HEK293 (cell line): ENCODE measurements at regions not wholly inside any gene's neighbourhood (a gene's known extent, or its start where the extent isn't known, plus 50 kb on each side); places are given as distances from the start of the nearest gene placed in this dataset.

Experiments
- CTCF ChIA-PET: fragments of 350-600 bp; formaldehyde crosslinking; extraction: SDS; loops from one replicate; lab custom pipeline; 2021; ENCODE audit warnings: antibody characterized with exemption; lab: Yijun Ruan, JAX
- POLR2A ChIA-PET: fragments of 300-600 bp; formaldehyde crosslinking; extraction: SDS; loops from one replicate; lab custom pipeline; 2020; ENCODE audit warnings: antibody characterized with exemption, inconsistent platforms; lab: Yijun Ruan, JAX
- H3K27ac ChIP-seq: fragments of 200-500 bp; sonication (Bioruptor generic); 2 replicates; pipeline ENCODE4 v1.5.1; 2014; ENCODE audit warnings: low read depth, low read length, control low read depth, inconsistent platforms; ENCODE audit errors: extremely low read depth
- H3K36me3 ChIP-seq, 2 experiments: fragments of 200-500 bp in 1 of 2; sonication (Bioruptor generic) in 1 of 2; 1 replicate in 1 of 2; 2 replicates in 1 of 2; pipeline ENCODE4 v1.5.1; 2014 to 2017; ENCODE audit warnings: inconsistent platforms in 2 of 2, low read length in 2 of 2; ENCODE audit not compliant: control insufficient read depth in 2 of 2, insufficient read depth in 1 of 2
- H3K4me1 ChIP-seq: fragments of 200-500 bp; sonication (Bioruptor generic); 2 replicates; pipeline ENCODE4 v1.5.1; 2014; ENCODE audit warnings: mild to moderate bottlenecking, low read length, inconsistent platforms; ENCODE audit not compliant: control insufficient read depth, insufficient read depth
- H3K4me3 ChIP-seq: 2 replicates; pipeline ENCODE4 v1.5.1; 2011; ENCODE audit warnings: low read depth, mild to moderate bottlenecking, control low read depth, low read length, moderate library complexity
- H3K9me3 ChIP-seq: fragments of 200-500 bp; sonication (Bioruptor generic); 2 replicates; pipeline ENCODE4 v1.5.1; 2014; ENCODE audit warnings: low read depth, low read length, inconsistent platforms; ENCODE audit not compliant: control insufficient read depth, insufficient read depth
- GFI1B ChIP-seq: fragments of 450-650 bp; formaldehyde crosslinking; IDR thresholded peaks from 2 replicates; pipeline ENCODE4 v1.5.1; 2016; ENCODE audit warnings: missing biosample characterization, missing genetic modification characterization
- OVOL3 ChIP-seq: fragments of 450-650 bp; formaldehyde crosslinking; IDR thresholded peaks from 2 replicates; pipeline ENCODE4 v1.5.1; 2016; ENCODE audit warnings: missing biosample characterization, missing genetic modification characterization
- PATZ1 ChIP-seq: fragments of 450-650 bp; formaldehyde crosslinking; IDR thresholded peaks from 2 replicates; pipeline ENCODE4 v1.5.1; 2016; ENCODE audit warnings: missing biosample characterization, missing genetic modification characterization
- SP7 ChIP-seq: fragments of 450-650 bp; formaldehyde crosslinking; IDR thresholded peaks from 2 replicates; pipeline ENCODE4 v1.5.1; 2016; ENCODE audit warnings: missing biosample characterization, missing genetic modification characterization
- TCF7L2 ChIP-seq: IDR thresholded peaks from 2 replicates; pipeline ENCODE4 v1.6.1; 2011; ENCODE audit warnings: low read depth, mild to moderate bottlenecking, inconsistent platforms, low read length, moderate library complexity, borderline replicate concordance
- ZBTB44 ChIP-seq: fragments of 450-650 bp; IDR thresholded peaks from 2 replicates; pipeline ENCODE4 v1.5.1; 2018; ENCODE audit warnings: missing biosample characterization, mild to moderate bottlenecking, missing genetic modification characterization
- ZFP69B ChIP-seq: fragments of 450-650 bp; formaldehyde crosslinking; IDR thresholded peaks from 2 replicates; pipeline ENCODE4 v1.5.1; 2016; ENCODE audit warnings: missing biosample characterization, missing genetic modification characterization
- ZNF112 ChIP-seq: fragments of 450-650 bp; formaldehyde crosslinking; IDR thresholded peaks from 2 replicates; pipeline ENCODE4 v1.5.0; 2017; ENCODE audit warnings: missing biosample characterization, missing genetic modification characterization
- ZNF132 ChIP-seq: fragments of 450-650 bp; formaldehyde crosslinking; IDR thresholded peaks from 2 replicates; pipeline ENCODE4 v1.5.1; 2017; ENCODE audit warnings: missing biosample characterization, missing genetic modification characterization, borderline replicate concordance
- ZNF155 ChIP-seq: fragments of 450-650 bp; formaldehyde crosslinking; IDR thresholded peaks from 2 replicates; pipeline ENCODE4 v1.5.1; 2016; ENCODE audit warnings: missing biosample characterization, missing genetic modification characterization
- ZNF266 ChIP-seq: fragments of 450-650 bp; formaldehyde crosslinking; IDR thresholded peaks from 2 replicates; pipeline ENCODE4 v1.5.1; 2016; ENCODE audit warnings: missing biosample characterization, missing genetic modification characterization, low read depth
- ZNF366 ChIP-seq: fragments of 450-650 bp; formaldehyde crosslinking; conservative IDR thresholded peaks from 2 replicates; pipeline ENCODE4 v1.5.1; 2016; ENCODE audit warnings: missing biosample characterization, missing genetic modification characterization
- ZNF398 ChIP-seq: fragments of 450-650 bp; formaldehyde crosslinking; IDR thresholded peaks from 2 replicates; pipeline ENCODE4 v1.5.1; 2017; ENCODE audit warnings: missing biosample characterization, missing genetic modification characterization
- ZNF416 ChIP-seq: fragments of 450-650 bp; formaldehyde crosslinking; IDR thresholded peaks from 2 replicates; pipeline ENCODE4 v1.5.1; 2016; ENCODE audit warnings: missing biosample characterization, missing genetic modification characterization
- ZNF544 ChIP-seq: fragments of 450-650 bp; formaldehyde crosslinking; IDR thresholded peaks from 2 replicates; pipeline ENCODE4 v1.5.0; 2017; ENCODE audit warnings: missing biosample characterization, missing genetic modification characterization
- ZNF549 ChIP-seq: fragments of 450-650 bp; IDR thresholded peaks from 2 replicates; pipeline ENCODE4 v1.5.1; 2018; ENCODE audit warnings: missing biosample characterization, missing genetic modification characterization, mild to moderate bottlenecking, inconsistent platforms, moderate library complexity
- ZNF585B ChIP-seq: fragments of 450-650 bp; formaldehyde crosslinking; IDR thresholded peaks from 2 replicates; pipeline ENCODE4 v1.5.1; 2016; ENCODE audit warnings: missing biosample characterization, missing genetic modification characterization
- ZNF610 ChIP-seq: fragments of 450-650 bp; formaldehyde crosslinking; IDR thresholded peaks from 2 replicates; pipeline ENCODE4 v1.5.1; 2016; ENCODE audit warnings: missing biosample characterization, missing genetic modification characterization, borderline replicate concordance
- ZNF621 ChIP-seq: fragments of 450-650 bp; formaldehyde crosslinking; IDR thresholded peaks from 2 replicates; pipeline ENCODE4 v1.5.1; 2017; ENCODE audit warnings: missing biosample characterization, missing genetic modification characterization
- ZNF645 ChIP-seq: fragments of 450-650 bp; formaldehyde crosslinking; IDR thresholded peaks from 2 replicates; pipeline ENCODE4; 2016; ENCODE audit warnings: missing biosample characterization, missing genetic modification characterization
- ZNF658 ChIP-seq: fragments of 450-650 bp; formaldehyde crosslinking; IDR thresholded peaks from 2 replicates; pipeline ENCODE4; 2016; ENCODE audit warnings: missing biosample characterization, missing genetic modification characterization
- ZNF660 ChIP-seq: fragments of 450-650 bp; IDR thresholded peaks from 2 replicates; pipeline ENCODE4 v1.5.1; 2018; ENCODE audit warnings: missing biosample characterization, mild to moderate bottlenecking, missing genetic modification characterization
- ZNF664 ChIP-seq: fragments of 450-650 bp; formaldehyde crosslinking; IDR thresholded peaks from 2 replicates; pipeline ENCODE4 v1.5.1; 2016; ENCODE audit warnings: missing biosample characterization, missing genetic modification characterization
- ZNF777 ChIP-seq: fragments of 450-650 bp; formaldehyde crosslinking; IDR thresholded peaks from 2 replicates; pipeline ENCODE4 v1.5.1; 2017; ENCODE audit warnings: missing biosample characterization, missing genetic modification characterization, borderline replicate concordance
- ZNF785 ChIP-seq: fragments of 450-650 bp; formaldehyde crosslinking; IDR thresholded peaks from 2 replicates; pipeline ENCODE4 v1.5.1; 2016; ENCODE audit warnings: missing biosample characterization, missing genetic modification characterization
- ZNF830 ChIP-seq: fragments of 450-650 bp; IDR thresholded peaks from 2 replicates; pipeline ENCODE4 v1.5.0; 2018; ENCODE audit warnings: missing biosample characterization, missing genetic modification characterization, low read depth, mild to moderate bottlenecking, moderate library complexity
- ZSCAN30 ChIP-seq: fragments of 450-650 bp; IDR thresholded peaks from 2 replicates; pipeline ENCODE4 v1.5.1; 2018; ENCODE audit warnings: missing biosample characterization, mild to moderate bottlenecking, missing genetic modification characterization, moderate library complexity
- ZSCAN5A ChIP-seq: fragments of 450-650 bp; formaldehyde crosslinking; IDR thresholded peaks from 2 replicates; pipeline ENCODE4 v1.5.1; 2016; ENCODE audit warnings: missing biosample characterization, missing genetic modification characterization

GRCh38 chr5:82699737-82700136 lies 377.5 kb downstream of the TMEM167A start (continued):
- TF ChIP-seq ZNF132 (tag by site-specific recombination) (no peak), PATZ1 (tag by site-specific recombination) (no peak), ZNF610 (no peak), ZNF366 (tag by site-specific recombination) (no peak), ZNF155 (tag by site-specific recombination) (no peak)

GRCh38 chr5:82698026-82698425 lies 379.2 kb downstream of the TMEM167A start:
- no peak overlapping the region for H3K4me3 ChIP-seq
- POLR2A ChIA-PET, result no interaction called here
- H3K27ac ChIP-seq, result no peak overlapping the region
- no peak for TF ChIP-seq ZNF664 (tag by site-specific recombination)
- TF ChIP-seq ZNF777 (tag by site-specific recombination), result no peak
- no peak for TF ChIP-seq ZNF112
- TF ChIP-seq OVOL3 (tag by site-specific recombination), result no peak
- TF ChIP-seq ZNF416 (tag by site-specific recombination), result no peak
- TF ChIP-seq ZNF830 (tag by site-specific recombination), result no peak
- TF ChIP-seq GFI1B (tag by site-specific recombination), result no peak
- no peak for TF ChIP-seq ZSCAN5A (tag by site-specific recombination)
- TF ChIP-seq TCF7L2, result no peak
- TF ChIP-seq ZNF785 (tag by site-specific recombination), result no peak
- no peak for TF ChIP-seq SP7 (tag by site-specific recombination)
- no peak for TF ChIP-seq ZNF658 (tag by site-specific recombination)
- TF ChIP-seq ZNF660 (tag by site-specific recombination), result no peak
- no peak for TF ChIP-seq ZNF366 (tag by site-specific recombination)
- TF ChIP-seq ZNF621 (tag by site-specific recombination), result no peak
- TF ChIP-seq ZNF266, result no peak
- TF ChIP-seq, all 188 proteins: peak for 0
- Histone ChIP-seq H3K9me3 (no peaks in the 10 kb centered on the region), H3K36me3 (no peaks in the 10 kb centered on the region), H3K4me1 (no peaks in the 10 kb centered on the region)
- CTCF ChIA-PET, result interaction anchor here (0.6 to 0.7 kb wide), 3 partner anchors 382 to 731 kb away, joined by 3 to 5 read pairs (median 5); no protein-coding TSS in a partner anchor

GRCh38 chr5:82694711-82695285 lies 382.4 kb downstream of the TMEM167A start:
- POLR2A ChIA-PET, result no interaction called here
- CTCF ChIA-PET, result no interaction called here
- Histone ChIP-seq H3K4me3 (no peak overlapping the region), H3K4me1 (no peaks in the 10 kb centered on the region), H3K27ac (no peak overlapping the region), H3K36me3 (no peaks in the 10 kb centered on the region), H3K9me3 (no peaks in the 10 kb centered on the region)
- no peak for TF ChIP-seq ZNF398
- TF ChIP-seq ZNF112, result no peak
- TF ChIP-seq ZNF645 (tag by site-specific recombination), result no peak
- no peak for TF ChIP-seq ZNF549
- no peak for TF ChIP-seq ZSCAN30 (tag by site-specific recombination)
- TF ChIP-seq ZFP69B (tag by site-specific recombination), result no peak
- TF ChIP-seq ZBTB44 (tag by site-specific recombination), result no peak
- TF ChIP-seq ZNF660 (tag by site-specific recombination), result no peak
- no peak for TF ChIP-seq ZNF544 (tag by site-specific recombination)
- TF ChIP-seq ZNF585B (tag by site-specific recombination), result no peak
